ENCODE measurements at regions not wholly inside any gene's neighbourhood (a gene's known extent, or its start where the extent isn't known, plus 50 kb on each side); places are given as distances from the start of the nearest gene placed in this dataset.

DNA sequence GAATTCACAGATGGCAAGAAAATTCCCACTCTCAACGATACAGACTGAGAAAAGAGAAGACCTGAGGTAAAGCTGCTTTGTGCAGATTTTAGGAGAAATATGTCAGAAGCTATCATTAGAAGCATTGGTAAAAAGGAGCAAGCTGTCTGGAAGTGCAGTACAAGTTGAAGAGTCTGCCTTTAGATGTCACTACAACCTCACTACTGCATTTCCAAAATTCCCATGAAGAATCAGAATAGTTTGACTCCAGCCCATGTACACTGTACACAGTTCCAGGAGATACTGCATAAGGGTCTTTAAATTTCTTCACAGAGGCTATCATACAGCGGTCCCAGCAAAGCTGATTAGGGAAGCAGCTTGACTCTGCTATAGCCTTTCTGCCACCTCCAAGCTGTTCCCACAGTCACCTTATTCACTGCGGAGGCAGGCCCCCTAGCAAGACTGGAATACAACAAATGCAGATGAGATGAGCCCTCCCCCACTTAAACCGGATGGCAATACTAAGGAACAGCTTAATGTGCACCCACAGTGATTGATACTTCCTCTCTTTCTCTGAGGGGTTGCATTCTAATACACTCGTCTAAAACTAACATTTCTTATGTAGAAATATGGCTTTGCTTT is 527.4 kb downstream of the TMEM182 start:
- H3K27me3 ChIP-seq (ENCODE audit: control insufficient read depth, insufficient read depth, low read length, poor library complexity, severe bottlenecking): no peaks in the 10 kb centered on the region
- DNase-seq: peak; percentile 68
- Mint-ChIP-seq H3K4me1 (peaks cover 34% of the 10 kb centered on the region), H3K9me3 (no peaks in the 10 kb centered on the region), H3K27ac (no peak overlapping the region), H3K4me3 (no peak overlapping the region), H3K36me3 (ENCODE audit: low read depth) (no peaks in the 10 kb centered on the region), H3K27me3 (ENCODE audit: insufficient read depth) (no peaks in the 10 kb centered on the region)
- TF ChIP-seq, protein P1, sequence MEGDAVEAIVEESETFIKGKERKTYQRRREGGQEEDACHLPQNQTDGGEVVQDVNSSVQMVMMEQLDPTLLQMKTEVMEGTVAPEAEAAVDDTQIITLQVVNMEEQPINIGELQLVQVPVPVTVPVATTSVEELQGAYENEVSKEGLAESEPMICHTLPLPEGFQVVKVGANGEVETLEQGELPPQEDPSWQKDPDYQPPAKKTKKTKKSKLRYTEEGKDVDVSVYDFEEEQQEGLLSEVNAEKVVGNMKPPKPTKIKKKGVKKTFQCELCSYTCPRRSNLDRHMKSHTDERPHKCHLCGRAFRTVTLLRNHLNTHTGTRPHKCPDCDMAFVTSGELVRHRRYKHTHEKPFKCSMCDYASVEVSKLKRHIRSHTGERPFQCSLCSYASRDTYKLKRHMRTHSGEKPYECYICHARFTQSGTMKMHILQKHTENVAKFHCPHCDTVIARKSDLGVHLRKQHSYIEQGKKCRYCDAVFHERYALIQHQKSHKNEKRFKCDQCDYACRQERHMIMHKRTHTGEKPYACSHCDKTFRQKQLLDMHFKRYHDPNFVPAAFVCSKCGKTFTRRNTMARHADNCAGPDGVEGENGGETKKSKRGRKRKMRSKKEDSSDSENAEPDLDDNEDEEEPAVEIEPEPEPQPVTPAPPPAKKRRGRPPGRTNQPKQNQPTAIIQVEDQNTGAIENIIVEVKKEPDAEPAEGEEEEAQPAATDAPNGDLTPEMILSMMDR (conservative IDR thresholded peaks at IDR 0.05): peak; percentile 58
- H3K4me1 ChIP-seq (ENCODE audit: control insufficient read depth, insufficient read depth, low read length): peaks cover 5% of the 10 kb centered on the region
- no peaks in the 10 kb centered on the region for H3K36me3 ChIP-seq (ENCODE audit: control insufficient read depth, insufficient read depth, low read length)
- no peak overlapping the region for H3K9ac ChIP-seq (ENCODE audit: extremely low read depth, low read length, poor library complexity, severe bottlenecking)
- no peak overlapping the region for H3K4me3 ChIP-seq (ENCODE audit: low read length)
- WGBS, 2 experiments (ENCODE audit: insufficient coverage in 1 of 2, insufficient read length in 1 of 2): 47 to 63% methylated on average over 3 to 5 of the region's 5 CpGs
- no peaks in the 10 kb centered on the region for H3K9me3 ChIP-seq (ENCODE audit: control insufficient read depth, low read length)
- H3K27ac ChIP-seq (ENCODE audit: low read depth, low read length): peak overlapping the region; percentile 33

- no peak for DNase-seq
- peaks cover 5% of the 10 kb centered on the region for H3K4me1 ChIP-seq (ENCODE audit: control insufficient read depth, insufficient read depth, low read length)
Observed at GRCh38 chr2:103292573-103292972, 530.7 kb downstream of the TMEM182 start.

DNA sequence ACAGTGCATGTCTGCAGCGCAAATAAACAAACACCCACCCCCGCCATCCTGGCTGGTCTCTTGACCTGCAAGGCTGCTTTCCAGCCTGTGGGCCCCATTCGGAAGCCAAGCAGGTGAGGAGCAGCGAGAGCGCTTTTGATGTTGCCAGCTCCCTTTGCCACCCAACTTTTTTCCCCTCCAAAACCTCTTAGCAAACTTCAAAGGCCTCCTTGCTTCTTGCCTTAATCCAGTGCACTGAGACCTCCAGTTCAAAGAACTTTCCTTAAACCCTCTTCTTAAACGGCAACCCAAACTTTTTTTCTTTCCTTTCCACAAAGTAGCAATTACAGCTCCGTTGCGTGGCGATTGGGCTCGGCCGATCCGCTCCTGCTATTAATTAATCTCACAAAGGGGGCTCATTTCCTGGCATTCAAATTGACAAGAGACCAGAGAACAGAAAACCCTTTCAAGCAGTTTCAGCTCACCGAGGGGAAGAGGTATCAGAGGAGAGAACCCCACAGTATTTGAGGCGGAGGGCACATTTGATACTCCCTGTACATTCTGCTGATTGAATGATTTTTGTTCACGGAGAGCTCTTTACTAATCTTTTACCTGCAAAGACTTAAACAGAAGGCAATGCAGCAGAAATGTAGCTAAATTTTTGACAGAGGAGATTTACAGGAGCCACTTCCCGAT is 531.4 kb downstream of the TMEM182 start:
- no peaks in the 10 kb centered on the region for H3K9me3 Mint-ChIP-seq
- no peak overlapping the region for H3K27ac Mint-ChIP-seq
- H3K4me1 Mint-ChIP-seq: peaks cover 42% of the 10 kb centered on the region
- H3K4me3 Mint-ChIP-seq: peak overlapping the region; percentile 16
- no peaks in the 10 kb centered on the region for H3K9me3 ChIP-seq (ENCODE audit: control insufficient read depth, low read length)
- H3K27me3 Mint-ChIP-seq (ENCODE audit: insufficient read depth): no peaks in the 10 kb centered on the region
- no peaks in the 10 kb centered on the region for H3K36me3 Mint-ChIP-seq (ENCODE audit: low read depth)
- no peak overlapping the region for H3K4me3 ChIP-seq (ENCODE audit: low read length)
- DNase-seq: peak; percentile 73
- TF ChIP-seq, protein P1 (conservative IDR thresholded peaks at IDR 0.05): no peak
- WGBS, 2 experiments (ENCODE audit: insufficient coverage in 1 of 2, insufficient read length in 1 of 2): 63 to 67% methylated on average over 9 to 16 of the region's 16 CpGs
- H3K27ac ChIP-seq (ENCODE audit: low read depth, low read length): peak overlapping the region; percentile 77
- H3K9ac ChIP-seq (ENCODE audit: extremely low read depth, low read length, poor library complexity, severe bottlenecking): no peak overlapping the region
- no peaks in the 10 kb centered on the region for H3K36me3 ChIP-seq (ENCODE audit: control insufficient read depth, insufficient read depth, low read length)
- H3K4me1 ChIP-seq (ENCODE audit: control insufficient read depth, insufficient read depth, low read length): peaks cover 5% of the 10 kb centered on the region
- no peaks in the 10 kb centered on the region for H3K27me3 ChIP-seq (ENCODE audit: control insufficient read depth, insufficient read depth, low read length, poor library complexity, severe bottlenecking)

More at GRCh38 chr2:103292573-103292972, 530.7 kb downstream of the TMEM182 start:
- Mint-ChIP-seq H3K27me3 (ENCODE audit: insufficient read depth) (no peaks in the 10 kb centered on the region), H3K4me1 (peaks cover 42% of the 10 kb centered on the region), H3K4me3 (no peak overlapping the region), H3K36me3 (ENCODE audit: low read depth) (no peaks in the 10 kb centered on the region), H3K9me3 (no peaks in the 10 kb centered on the region), H3K27ac (no peak overlapping the region)
- no peak overlapping the region for H3K4me3 ChIP-seq (ENCODE audit: low read length)
- peak overlapping the region; percentile 77 for H3K27ac ChIP-seq (ENCODE audit: low read depth, low read length)
- WGBS, 2 experiments (ENCODE audit: insufficient coverage in 1 of 2, insufficient read length in 1 of 2): 79 to 93% methylated on average over 2 to 3 of the region's 6 CpGs
- H3K9ac ChIP-seq (ENCODE audit: extremely low read depth, low read length, poor library complexity, severe bottlenecking): no peak overlapping the region
- no peaks in the 10 kb centered on the region for H3K27me3 ChIP-seq (ENCODE audit: control insufficient read depth, insufficient read depth, low read length, poor library complexity, severe bottlenecking)
- TF ChIP-seq, protein P1 (conservative IDR thresholded peaks at IDR 0.05): peak; percentile 54
- H3K36me3 ChIP-seq (ENCODE audit: control insufficient read depth, insufficient read depth, low read length): no peaks in the 10 kb centered on the region
- no peaks in the 10 kb centered on the region for H3K9me3 ChIP-seq (ENCODE audit: control insufficient read depth, low read length)

Measured in endodermal cell (in vitro differentiated cells).